Activated B cell treated with CpG ODN at 0.5 μM for 24 hours (primary cell): ENCODE measurements at regions not wholly inside any gene's neighbourhood (a gene's known extent, or its start where the extent isn't known, plus 50 kb on each side); places are given as distances from the start of the nearest gene placed in this dataset.

ENCODE experiments used
- ATAC-seq: fragments of 200-7000 bp; cut with Tn5 transposase; one replicate; pipeline ENCODE4 v1.10.0; 2021; ENCODE audit warnings: low read depth, mild to moderate bottlenecking, moderate library complexity
- CTCF ChIA-PET: fragments of 350-600 bp; sonication (Branson Sonifier 250); formaldehyde crosslinking; loops from one replicate; lab custom pipeline; 2021; ENCODE audit warnings: antibody characterized with exemption; lab: Charles Lee
- POLR2A ChIA-PET: fragments of 350-600 bp; sonication (Branson Sonifier 250); formaldehyde crosslinking; loops from one replicate; lab custom pipeline; 2021; ENCODE audit warnings: antibody characterized with exemption; lab: Charles Lee
- DNase-seq: peaks from one replicate; pipeline ENCODE4 v3.0.0; 2022
- H3K27ac Mint-ChIP-seq: one replicate; pipeline ENCODE4 v1.8.0; 2020; ENCODE audit warnings: mixed read lengths
- H3K27me3 Mint-ChIP-seq: one replicate; pipeline ENCODE4 v1.8.0; 2021; ENCODE audit warnings: mixed read lengths
- H3K36me3 Mint-ChIP-seq: one replicate; pipeline ENCODE4 v1.8.0; 2021; ENCODE audit warnings: low read depth, mixed read lengths
- H3K4me1 Mint-ChIP-seq: one replicate; pipeline ENCODE4 v1.8.0; 2021; ENCODE audit warnings: mixed read lengths
- H3K4me3 Mint-ChIP-seq: one replicate; pipeline ENCODE4 v1.8.0; 2020; ENCODE audit warnings: mild to moderate bottlenecking, mixed read lengths
- H3K9me3 Mint-ChIP-seq: one replicate; pipeline ENCODE4 v1.8.0; 2020; ENCODE audit warnings: mixed read lengths
- intact Hi-C: fragments of 100-400 bp; cut with micrococcal nuclease; formaldehyde crosslinking; loops from one replicate; pipeline ENCODE4 v1.15.1; 2024
- TF ChIP-seq, protein P1 (sequence below): fragments of 200-600 bp; IDR thresholded peaks from one replicate; pipeline ENCODE4 v1.8.0; 2022; ENCODE audit warnings: antibody characterized with exemption, mild to moderate bottlenecking

DNA sequence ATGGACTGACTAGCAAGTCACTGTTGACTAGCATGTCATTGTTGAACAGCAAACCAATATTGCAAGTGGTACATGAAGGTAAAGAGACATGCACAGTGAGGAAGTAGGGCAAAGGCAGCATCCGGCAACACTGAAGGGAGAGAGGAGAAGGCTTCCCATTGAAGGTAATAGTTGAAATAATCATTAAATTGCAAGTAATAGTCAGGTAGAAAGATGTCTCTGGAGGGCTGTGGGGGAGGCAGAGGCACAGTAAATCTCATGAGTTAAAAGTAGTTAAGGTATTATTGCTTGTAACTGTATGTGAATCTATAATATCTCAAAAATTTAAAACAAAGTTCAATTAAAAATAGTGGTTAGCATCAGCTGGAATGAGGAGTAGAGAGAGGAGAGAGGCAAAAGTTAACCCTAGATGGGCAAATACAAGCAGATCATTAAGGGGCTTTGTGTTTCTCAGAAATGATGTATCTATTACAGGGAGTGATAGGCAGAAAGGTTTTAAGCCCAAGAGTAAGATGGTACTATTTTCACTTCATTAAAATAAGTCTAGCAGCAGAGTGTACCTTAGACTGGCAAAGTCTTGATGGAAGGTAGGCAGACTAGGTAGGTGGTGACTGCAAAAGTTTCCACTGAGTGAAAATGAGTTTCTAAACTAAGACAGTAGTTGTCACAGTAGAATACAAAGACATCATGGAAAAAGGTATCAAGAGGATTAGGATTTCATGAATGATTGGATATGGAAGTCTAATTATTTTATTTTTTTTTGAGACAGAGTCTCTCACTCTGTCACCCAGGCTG is 776.6 kb downstream of the RAB28 start:
- no peak for DNase-seq
- ChIA-PET CTCF (no interaction called here), POLR2A (no interaction called here)
- no peak for ATAC-seq
- no peaks in the 10 kb centered on the region for H3K9me3 Mint-ChIP-seq
- H3K4me3 Mint-ChIP-seq: no peak overlapping the region
- H3K27me3 Mint-ChIP-seq: no peaks in the 10 kb centered on the region
- no peak overlapping the region for H3K27ac Mint-ChIP-seq
- H3K4me1 Mint-ChIP-seq: no peaks in the 10 kb centered on the region
- intact Hi-C loops: no loop called here
- TF ChIP-seq, protein P1, sequence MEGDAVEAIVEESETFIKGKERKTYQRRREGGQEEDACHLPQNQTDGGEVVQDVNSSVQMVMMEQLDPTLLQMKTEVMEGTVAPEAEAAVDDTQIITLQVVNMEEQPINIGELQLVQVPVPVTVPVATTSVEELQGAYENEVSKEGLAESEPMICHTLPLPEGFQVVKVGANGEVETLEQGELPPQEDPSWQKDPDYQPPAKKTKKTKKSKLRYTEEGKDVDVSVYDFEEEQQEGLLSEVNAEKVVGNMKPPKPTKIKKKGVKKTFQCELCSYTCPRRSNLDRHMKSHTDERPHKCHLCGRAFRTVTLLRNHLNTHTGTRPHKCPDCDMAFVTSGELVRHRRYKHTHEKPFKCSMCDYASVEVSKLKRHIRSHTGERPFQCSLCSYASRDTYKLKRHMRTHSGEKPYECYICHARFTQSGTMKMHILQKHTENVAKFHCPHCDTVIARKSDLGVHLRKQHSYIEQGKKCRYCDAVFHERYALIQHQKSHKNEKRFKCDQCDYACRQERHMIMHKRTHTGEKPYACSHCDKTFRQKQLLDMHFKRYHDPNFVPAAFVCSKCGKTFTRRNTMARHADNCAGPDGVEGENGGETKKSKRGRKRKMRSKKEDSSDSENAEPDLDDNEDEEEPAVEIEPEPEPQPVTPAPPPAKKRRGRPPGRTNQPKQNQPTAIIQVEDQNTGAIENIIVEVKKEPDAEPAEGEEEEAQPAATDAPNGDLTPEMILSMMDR: no peak
- H3K36me3 Mint-ChIP-seq: no peaks in the 10 kb centered on the region

DNA sequence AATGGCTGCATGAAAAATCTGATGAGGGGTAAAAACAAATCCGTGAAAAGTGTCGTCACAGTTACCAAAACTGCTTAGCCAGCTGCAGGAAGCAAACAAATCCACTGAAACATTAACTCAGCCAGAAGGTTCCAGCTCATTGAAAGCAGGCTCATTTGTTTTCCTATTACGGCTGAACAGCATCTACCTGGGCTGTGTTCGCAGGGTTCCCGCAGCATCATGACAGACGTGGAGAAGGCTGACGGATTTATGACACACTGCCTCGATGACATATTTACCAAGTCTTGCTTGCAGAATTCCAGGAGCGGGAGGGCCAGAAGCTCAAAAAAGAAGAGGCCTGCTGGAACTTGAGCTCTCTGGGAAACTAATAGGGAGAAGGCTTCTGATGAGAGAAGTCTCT is 781.1 kb downstream of the RAB28 start:
- ChIA-PET POLR2A (no interaction called here), CTCF (no interaction called here)
- no peak overlapping the region for H3K27ac Mint-ChIP-seq
- H3K9me3 Mint-ChIP-seq: no peaks in the 10 kb centered on the region
- no peaks in the 10 kb centered on the region for H3K27me3 Mint-ChIP-seq
- no peak overlapping the region for H3K4me3 Mint-ChIP-seq
- no peaks in the 10 kb centered on the region for H3K36me3 Mint-ChIP-seq
- TF ChIP-seq, protein P1: no peak
- H3K4me1 Mint-ChIP-seq: peaks cover 3% of the 10 kb centered on the region
- ATAC-seq (no peak), DNase-seq (no peak)
- intact Hi-C loops: no loop called here

DNA sequence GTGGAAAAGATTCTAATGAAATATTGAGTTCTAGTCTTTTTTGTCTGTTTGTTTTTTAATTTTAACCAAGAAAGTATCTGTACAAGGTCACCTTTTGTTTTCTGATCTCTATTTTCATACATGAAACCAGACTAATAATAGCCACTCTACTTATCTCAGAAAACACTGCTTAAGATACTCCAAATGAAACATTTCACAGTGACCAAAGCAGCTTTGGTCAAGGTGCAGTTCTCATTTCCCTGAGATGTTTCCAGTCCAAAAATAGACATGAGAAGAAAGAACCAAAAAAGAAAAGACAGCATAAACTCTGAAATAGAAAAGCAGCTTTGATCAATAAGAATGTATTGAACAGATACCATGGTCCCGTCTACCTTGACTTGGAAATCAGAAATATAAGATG is 782.8 kb downstream of the RAB28 start:
- Mint-ChIP-seq H3K4me3 (no peak overlapping the region), H3K9me3 (no peaks in the 10 kb centered on the region), H3K27me3 (no peaks in the 10 kb centered on the region), H3K27ac (no peak overlapping the region), H3K4me1 (peaks cover 10% of the 10 kb centered on the region), H3K36me3 (no peaks in the 10 kb centered on the region)
- DNase-seq (no peak), ATAC-seq (no peak)
- TF ChIP-seq, protein P1: no peak
- ChIA-PET POLR2A (no interaction called here), CTCF (no interaction called here)
- intact Hi-C loops: no loop called here

DNA sequence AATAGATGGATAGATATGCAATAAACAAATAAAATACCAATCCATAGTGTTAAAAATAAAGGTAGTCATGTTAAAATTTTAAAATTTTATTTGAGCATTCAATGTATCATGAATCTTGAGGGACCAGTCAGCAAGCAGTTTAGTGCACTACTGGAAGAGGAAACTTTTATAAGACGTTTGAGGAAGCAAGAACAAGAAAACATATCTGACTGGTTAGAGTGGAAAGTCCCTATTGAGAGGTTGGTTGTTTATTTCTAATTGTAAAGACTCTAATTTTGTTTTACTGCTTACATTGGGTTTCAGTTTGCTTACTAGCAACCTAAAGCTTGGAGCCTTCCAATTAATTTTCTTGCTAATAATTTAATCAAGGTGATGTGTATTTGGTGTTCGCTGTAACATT is 786.2 kb downstream of the RAB28 start:
- intact Hi-C loops: no loop called here
- TF ChIP-seq, protein P1: no peak

DNA sequence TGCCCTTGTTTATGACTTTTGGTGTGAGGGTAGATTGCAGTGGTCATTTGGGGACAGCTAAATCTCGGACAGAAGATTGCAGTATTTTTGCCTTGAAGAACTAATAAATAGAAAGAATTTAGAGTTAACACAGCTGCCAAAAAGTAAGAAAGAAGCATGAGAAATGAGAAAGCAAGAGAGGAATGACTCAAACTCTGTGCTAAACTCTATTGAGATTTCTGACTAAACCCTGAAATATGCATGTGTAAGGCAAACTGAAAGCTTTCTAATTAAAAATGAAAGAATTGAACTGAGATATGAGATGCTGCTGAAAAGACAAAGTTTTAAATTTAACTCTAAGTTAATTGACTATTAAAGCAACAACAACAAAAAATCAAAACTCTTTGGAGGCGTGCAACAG is 791.3 kb downstream of the RAB28 start:
- H3K27ac Mint-ChIP-seq: no peak overlapping the region
- TF ChIP-seq, protein P1: no peak
- DNase-seq (no peak), ATAC-seq (no peak)
- no peaks in the 10 kb centered on the region for H3K36me3 Mint-ChIP-seq
- H3K27me3 Mint-ChIP-seq: no peaks in the 10 kb centered on the region
- no peaks in the 10 kb centered on the region for H3K9me3 Mint-ChIP-seq
- peaks cover 5% of the 10 kb centered on the region for H3K4me1 Mint-ChIP-seq
- ChIA-PET CTCF (no interaction called here), POLR2A (no interaction called here)
- no peak overlapping the region for H3K4me3 Mint-ChIP-seq
- intact Hi-C loops: no loop called here

More for the DNA sequence above, 786.2 kb downstream of the RAB28 start:
- H3K27me3 Mint-ChIP-seq: no peaks in the 10 kb centered on the region
- no peak overlapping the region for H3K4me3 Mint-ChIP-seq
- H3K9me3 Mint-ChIP-seq: no peaks in the 10 kb centered on the region
- no peaks in the 10 kb centered on the region for H3K36me3 Mint-ChIP-seq
- peaks cover 10% of the 10 kb centered on the region for H3K4me1 Mint-ChIP-seq
- DNase-seq: no peak
- ATAC-seq: no peak
- H3K27ac Mint-ChIP-seq: no peak overlapping the region
- ChIA-PET CTCF (no interaction called here), POLR2A (no interaction called here)
